ENCODE measurements at regions not wholly inside any gene's neighbourhood (a gene's known extent, or its start where the extent isn't known, plus 50 kb on each side); places are given as distances from the start of the nearest gene placed in this dataset.

GRCh38 chr11:100557830-100558611, 129.1 kb upstream of the ARHGAP42 start:
- H3K79me2 ChIP-seq (ENCODE audit: insufficient read depth, low read length): no peaks in the 10 kb centered on the region
- no peak for TF ChIP-seq YY1 (IDR thresholded peaks at IDR 0.05; ENCODE audit: extremely low read depth, insufficient replicate concordance, low read depth, low read length)
- TF ChIP-seq FOSL1 (IDR thresholded peaks at IDR 0.05; ENCODE audit: low read depth): no peak
- TF ChIP-seq, protein P1, sequence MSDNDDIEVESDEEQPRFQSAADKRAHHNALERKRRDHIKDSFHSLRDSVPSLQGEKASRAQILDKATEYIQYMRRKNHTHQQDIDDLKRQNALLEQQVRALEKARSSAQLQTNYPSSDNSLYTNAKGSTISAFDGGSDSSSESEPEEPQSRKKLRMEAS (IDR thresholded peaks at IDR 0.05): no peak
- no peak for TF ChIP-seq POLR2A (IDR thresholded peaks at IDR 0.05; ENCODE audit: borderline replicate concordance, extremely low read depth, insufficient read depth, insufficient read length)
- no peak for TF ChIP-seq POLR2AphosphoS5 (IDR thresholded peaks at IDR 0.05; ENCODE audit: low read depth, low read length)
- BruUV-seq (replicated peaks): no TSS peak
- H3K36me3 ChIP-seq (ENCODE audit: control insufficient read depth in 1 of 2, insufficient read depth in 2 of 2, low read length in 2 of 2): no peaks in the 10 kb centered on the region
- no peak overlapping the region for H3K4me3 ChIP-seq (replicated peaks in 1 of 2; ENCODE audit: low read depth in 1 of 2, low read length in 2 of 2)
- ChIA-PET RAD21 (ENCODE audit: low non-redundant PET in 1 of 2, low total read pairs in 2 of 2, uncharacterized antibody in 2 of 2, unreplicated experiment in 2 of 2) (no interaction called here), POLR2A (no interaction called here), CTCF (interaction anchor here (1.2 kb wide), 1 partner anchor 19 kb away, joined by 3 read pairs; no protein-coding TSS in a partner anchor)
- DNase-seq (ENCODE audit: low read depth, low spot score): no peak
- H3K9ac ChIP-seq (ENCODE audit: low read length): no peak overlapping the region
- no peak overlapping the region for H3K4me2 ChIP-seq (ENCODE audit: low read length)
- H2AFZ ChIP-seq (ENCODE audit: low read depth, low read length, poor library complexity, severe bottlenecking): no peak overlapping the region
- H3K27ac ChIP-seq (ENCODE audit: low read depth, low read length): no peak overlapping the region
- intact Hi-C loops (cut with micrococcal nuclease): no loop called here
- H3K9me2 ChIP-seq (ENCODE audit: insufficient read depth): no peaks in the 10 kb centered on the region
- peaks cover 11% of the 10 kb centered on the region for H3K27me3 ChIP-seq (ENCODE audit: insufficient read depth, low read length)
- no peaks in the 10 kb centered on the region; the same call in 1 of the 2 replicates for H4K20me1 ChIP-seq (ENCODE audit: insufficient read depth)
- H3K9me3 ChIP-seq (ENCODE audit: control insufficient read depth in 1 of 2, insufficient read depth in 1 of 2, low read depth in 1 of 2, low read length in 2 of 2): no peaks in the 10 kb centered on the region
- H3K4me1 ChIP-seq (ENCODE audit: control insufficient read depth in 1 of 2, insufficient read depth in 2 of 2, low read length in 2 of 2): peaks cover 3 to 7% of the 10 kb centered on the region in 2 experiments; a peak in 3 of 4 replicates
- ATAC-seq: no peak

DNA sequence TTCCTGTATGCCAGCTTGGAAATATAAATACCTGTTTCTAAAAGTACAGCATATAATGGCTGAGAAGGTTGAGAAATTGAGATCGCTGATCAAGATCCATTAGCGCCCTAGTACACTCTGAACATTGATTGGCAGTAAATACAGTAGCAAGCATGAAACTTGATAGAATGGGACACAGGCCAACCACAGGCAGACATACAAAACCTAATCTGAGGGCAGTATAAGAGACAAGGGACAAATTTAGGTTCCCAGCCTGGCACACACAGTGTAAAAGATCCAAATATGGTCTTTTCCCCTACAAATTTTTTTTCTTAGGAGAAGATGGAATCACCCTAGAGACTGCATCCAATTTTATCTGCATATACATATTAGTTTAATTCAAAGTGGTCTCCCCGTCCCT, 126.5 kb upstream of the ARHGAP42 start:
- RAD21 ChIA-PET (ENCODE audit: low non-redundant PET in 1 of 2, low total read pairs in 2 of 2, uncharacterized antibody in 2 of 2, unreplicated experiment in 2 of 2): no interaction called here

More for the DNA sequence above, 126.5 kb upstream of the ARHGAP42 start:
- no peaks in the 10 kb centered on the region for H3K36me3 ChIP-seq (ENCODE audit: control insufficient read depth in 1 of 2, insufficient read depth in 2 of 2, low read length in 2 of 2)
- TF ChIP-seq SRF (IDR thresholded peaks at IDR 0.05; ENCODE audit: low read depth) (no peak), ATF3 (IDR thresholded peaks at IDR 0.05) (no peak), TCF7L2 (IDR thresholded peaks at IDR 0.05; ENCODE audit: borderline replicate concordance, extremely low read depth, insufficient read depth, insufficient read length) (no peak), FOSL1 (IDR thresholded peaks at IDR 0.05; ENCODE audit: low read depth) (no peak), JUND (IDR thresholded peaks at IDR 0.05) (no peak), POLR2AphosphoS5 (IDR thresholded peaks at IDR 0.05; ENCODE audit: low read depth, low read length) (no peak), SIN3A (IDR thresholded peaks at IDR 0.05; ENCODE audit: low read depth) (no peak), EZH2phosphoT487 (IDR thresholded peaks at IDR 0.05; ENCODE audit: borderline replicate concordance) (no peak), CEBPB (IDR thresholded peaks at IDR 0.05; ENCODE audit: low read depth) (no peak), ZFX (IDR thresholded peaks at IDR 0.05) (no peak), POLR2A (IDR thresholded peaks at IDR 0.05; ENCODE audit: borderline replicate concordance, extremely low read depth, insufficient read depth, insufficient read length) (no peak), ZNF274 (IDR thresholded peaks at IDR 0.05; ENCODE audit: low read depth, low read length) (no peak)
- TF ChIP-seq, protein P2, sequence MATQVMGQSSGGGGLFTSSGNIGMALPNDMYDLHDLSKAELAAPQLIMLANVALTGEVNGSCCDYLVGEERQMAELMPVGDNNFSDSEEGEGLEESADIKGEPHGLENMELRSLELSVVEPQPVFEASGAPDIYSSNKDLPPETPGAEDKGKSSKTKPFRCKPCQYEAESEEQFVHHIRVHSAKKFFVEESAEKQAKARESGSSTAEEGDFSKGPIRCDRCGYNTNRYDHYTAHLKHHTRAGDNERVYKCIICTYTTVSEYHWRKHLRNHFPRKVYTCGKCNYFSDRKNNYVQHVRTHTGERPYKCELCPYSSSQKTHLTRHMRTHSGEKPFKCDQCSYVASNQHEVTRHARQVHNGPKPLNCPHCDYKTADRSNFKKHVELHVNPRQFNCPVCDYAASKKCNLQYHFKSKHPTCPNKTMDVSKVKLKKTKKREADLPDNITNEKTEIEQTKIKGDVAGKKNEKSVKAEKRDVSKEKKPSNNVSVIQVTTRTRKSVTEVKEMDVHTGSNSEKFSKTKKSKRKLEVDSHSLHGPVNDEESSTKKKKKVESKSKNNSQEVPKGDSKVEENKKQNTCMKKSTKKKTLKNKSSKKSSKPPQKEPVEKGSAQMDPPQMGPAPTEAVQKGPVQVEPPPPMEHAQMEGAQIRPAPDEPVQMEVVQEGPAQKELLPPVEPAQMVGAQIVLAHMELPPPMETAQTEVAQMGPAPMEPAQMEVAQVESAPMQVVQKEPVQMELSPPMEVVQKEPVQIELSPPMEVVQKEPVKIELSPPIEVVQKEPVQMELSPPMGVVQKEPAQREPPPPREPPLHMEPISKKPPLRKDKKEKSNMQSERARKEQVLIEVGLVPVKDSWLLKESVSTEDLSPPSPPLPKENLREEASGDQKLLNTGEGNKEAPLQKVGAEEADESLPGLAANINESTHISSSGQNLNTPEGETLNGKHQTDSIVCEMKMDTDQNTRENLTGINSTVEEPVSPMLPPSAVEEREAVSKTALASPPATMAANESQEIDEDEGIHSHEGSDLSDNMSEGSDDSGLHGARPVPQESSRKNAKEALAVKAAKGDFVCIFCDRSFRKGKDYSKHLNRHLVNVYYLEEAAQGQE (IDR thresholded peaks at IDR 0.05; ENCODE audit: low read depth): no peak
- TF ChIP-seq, protein P1 (IDR thresholded peaks at IDR 0.05): no peak
- intact Hi-C loops (cut with micrococcal nuclease): no loop called here
- H3K9me2 ChIP-seq (ENCODE audit: insufficient read depth): no peaks in the 10 kb centered on the region
- ChIA-PET CTCF (no interaction called here), POLR2A (no interaction called here)
- no peaks in the 10 kb centered on the region; the same call in 1 of the 2 replicates for H4K20me1 ChIP-seq (ENCODE audit: insufficient read depth)
- peaks cover 3 to 7% of the 10 kb centered on the region in 2 experiments; a peak in 3 of 4 replicates for H3K4me1 ChIP-seq (ENCODE audit: control insufficient read depth in 1 of 2, insufficient read depth in 2 of 2, low read length in 2 of 2)
- ATAC-seq (no peak), DNase-seq (ENCODE audit: low read depth, low spot score) (no peak)
- peaks cover 10% of the 10 kb centered on the region for H3K27me3 ChIP-seq (ENCODE audit: insufficient read depth, low read length)
- no peaks in the 10 kb centered on the region for H3K9me3 ChIP-seq (ENCODE audit: control insufficient read depth in 1 of 2, insufficient read depth in 1 of 2, low read depth in 1 of 2, low read length in 2 of 2)
- no peak overlapping the region for H3K4me3 ChIP-seq (replicated peaks in 1 of 2; ENCODE audit: low read depth in 1 of 2, low read length in 2 of 2)
- H2AFZ ChIP-seq (ENCODE audit: low read depth, low read length, poor library complexity, severe bottlenecking): no peak overlapping the region
- H3K27ac ChIP-seq (ENCODE audit: low read depth, low read length): no peak overlapping the region
- no TSS peak for BruUV-seq (replicated peaks)
- H3K9ac ChIP-seq (ENCODE audit: low read length): no peak overlapping the region
- H3K79me2 ChIP-seq (ENCODE audit: insufficient read depth, low read length): no peaks in the 10 kb centered on the region
- H3K4me2 ChIP-seq (ENCODE audit: low read length): no peak overlapping the region
